T-helper 17 cell (primary cell): ENCODE measurements at regions not wholly inside any gene's neighbourhood (a gene's known extent, or its start where the extent isn't known, plus 50 kb on each side); places are given as distances from the start of the nearest gene placed in this dataset.

Experiments
- ATAC-seq: fragments of 150-1000 bp; cut with Tn5 transposase; 2 replicates; pipeline ENCODE4 v1.10.0; 2021; ENCODE audit warnings: mild to moderate bottlenecking, moderate library complexity
- DNase-seq, 3 donors: peaks; one replicate each; pipeline versions ENCODE4 v3.0.0 to v3.0.0-alpha.2; 2020 to 2021
- H3K9me3 ChIP-seq: one replicate; pipeline ENCODE4 v1.7.0; 2013; ENCODE audit warnings: low read length, mild to moderate bottlenecking; ENCODE audit not compliant: control insufficient read depth, poor library complexity, severe bottlenecking
- H3K27ac Mint-ChIP-seq: one replicate; pipeline ENCODE4 v1.8.0; 2022; ENCODE audit warnings: mild to moderate bottlenecking, moderate library complexity, mixed read lengths
- H3K27me3 Mint-ChIP-seq: one replicate; pipeline ENCODE4 v1.8.0; 2022; ENCODE audit warnings: mixed read lengths
- H3K36me3 Mint-ChIP-seq: one replicate; pipeline ENCODE4 v1.8.0; 2022; ENCODE audit warnings: low read depth, mixed read lengths
- H3K4me1 Mint-ChIP-seq: one replicate; pipeline ENCODE4 v1.8.0; 2022; ENCODE audit warnings: mild to moderate bottlenecking, mixed read lengths
- H3K4me3 Mint-ChIP-seq: one replicate; pipeline ENCODE4 v1.8.0; 2022; ENCODE audit warnings: mild to moderate bottlenecking, moderate library complexity, mixed read lengths

DNA sequence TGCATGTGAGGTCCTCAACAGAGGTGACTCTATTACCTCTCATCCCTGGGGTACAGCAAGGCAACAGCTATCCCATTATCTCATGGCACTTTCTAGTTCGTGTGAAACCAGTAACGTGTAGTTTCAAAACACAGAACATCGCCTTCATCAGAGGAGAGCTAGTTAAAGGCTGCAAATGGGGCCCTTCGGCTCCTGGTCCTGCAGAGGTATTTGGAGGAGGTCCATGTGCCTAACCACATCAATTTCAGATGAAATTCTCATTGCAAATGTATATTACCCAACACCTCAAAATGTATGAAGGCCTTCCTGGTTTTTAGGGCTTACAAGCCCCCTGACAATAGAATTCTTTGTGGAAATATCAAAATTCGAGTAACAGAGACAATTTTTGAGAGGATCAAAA, 95.7 kb upstream of the PSMD7 start:
- Mint-ChIP-seq H3K4me1 (peaks cover 2% of the 10 kb centered on the region), H3K27me3 (peaks cover 26% of the 10 kb centered on the region), H3K4me3 (no peak overlapping the region), H3K27ac (no peak overlapping the region), H3K36me3 (peaks cover 4% of the 10 kb centered on the region)
- ATAC-seq = no peak
- no peak for DNase-seq
- no peaks in the 10 kb centered on the region for H3K9me3 ChIP-seq

DNA sequence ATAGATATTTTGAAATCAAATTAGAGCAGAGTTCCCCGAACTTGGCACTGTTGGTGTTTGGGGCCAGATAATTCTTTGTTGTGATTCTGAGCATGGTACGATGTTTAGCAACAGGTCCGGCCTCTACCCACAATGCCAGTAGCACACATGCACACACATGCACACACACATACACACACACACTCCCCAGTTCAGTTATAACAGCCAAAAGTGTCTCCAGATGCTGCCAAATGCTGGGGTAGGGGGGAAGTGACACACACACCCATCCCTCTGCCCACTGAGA, 96.8 kb upstream of the PSMD7 start:
- Mint-ChIP-seq H3K27ac (no peak overlapping the region), H3K36me3 (peaks cover 4% of the 10 kb centered on the region), H3K4me1 (peaks cover 2% of the 10 kb centered on the region), H3K27me3 (peaks cover 33% of the 10 kb centered on the region), H3K4me3 (no peak overlapping the region)
- ATAC-seq = no peak
- DNase-seq = no peak
- H3K9me3 ChIP-seq = no peaks in the 10 kb centered on the region

DNA sequence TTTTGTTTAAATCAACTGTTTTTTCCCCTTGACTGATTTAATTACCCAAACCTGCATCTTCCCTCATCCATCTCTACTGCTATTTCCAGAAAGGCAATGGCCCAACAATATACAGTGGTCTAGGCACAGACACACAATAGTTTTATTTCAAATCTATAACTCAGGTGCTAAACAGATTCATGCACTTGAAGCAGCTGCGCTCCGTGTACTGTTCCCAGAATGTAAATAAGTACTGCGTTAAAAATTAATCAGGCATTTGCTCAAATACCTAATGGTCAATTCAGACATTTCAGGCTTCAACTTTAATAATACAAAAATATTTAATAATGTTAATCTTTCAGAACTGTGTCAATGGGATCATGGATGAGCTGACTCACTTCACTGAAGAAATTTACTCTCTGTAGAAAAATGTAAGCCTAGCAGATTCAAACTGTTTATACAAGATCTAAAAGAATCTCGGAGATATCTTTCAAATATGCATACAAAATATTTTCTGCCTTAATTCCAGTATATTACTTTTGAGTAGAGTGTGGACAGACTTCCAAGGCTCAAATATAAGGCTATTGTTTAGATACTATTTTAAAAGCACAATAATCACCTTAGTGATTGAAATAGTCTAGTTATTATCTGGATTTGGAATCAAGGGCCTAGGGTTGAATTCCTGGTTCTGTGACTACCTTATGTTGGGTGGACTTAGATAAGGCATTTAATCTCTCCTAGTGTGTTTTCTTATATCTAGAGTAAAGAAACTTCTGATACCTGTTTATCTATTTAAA, 97.4 kb upstream of the PSMD7 start:
- no peak for ATAC-seq
- Mint-ChIP-seq H3K36me3 (peaks cover 4% of the 10 kb centered on the region), H3K27me3 (peaks cover 33% of the 10 kb centered on the region)

DNA sequence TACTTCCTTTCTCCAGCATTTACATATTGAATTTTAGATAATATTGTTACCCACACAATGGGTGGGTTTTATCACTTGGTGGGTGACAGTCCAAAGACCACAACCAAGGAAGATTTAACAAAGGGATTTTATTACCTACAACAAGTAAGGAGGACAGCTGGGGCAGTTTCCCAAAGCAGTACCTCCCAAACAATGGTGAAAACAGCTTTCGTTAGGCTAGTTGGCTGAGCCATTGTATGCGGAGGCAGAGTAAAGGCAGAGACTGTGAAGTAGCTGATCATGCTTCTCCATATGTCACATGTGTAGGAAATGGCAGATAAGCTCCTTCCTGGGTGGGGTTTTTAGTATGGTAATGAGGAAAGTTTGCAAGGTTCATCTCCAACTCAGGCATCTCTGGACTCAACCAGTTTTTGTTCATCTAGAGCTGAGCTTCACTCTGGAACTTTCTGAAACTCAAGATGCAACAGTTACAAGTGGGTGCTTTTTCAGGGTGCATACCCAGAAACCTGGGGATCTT, 104.3 kb upstream of the PSMD7 start:
- no peak for ATAC-seq
- Mint-ChIP-seq H3K27ac (no peak overlapping the region), H3K4me3 (no peak overlapping the region)

More for the DNA sequence above, 97.4 kb upstream of the PSMD7 start:
- peaks cover 2% of the 10 kb centered on the region for H3K4me1 Mint-ChIP-seq
- DNase-seq = no peak
- no peak overlapping the region for H3K4me3 Mint-ChIP-seq
- H3K9me3 ChIP-seq = no peaks in the 10 kb centered on the region
- no peak overlapping the region for H3K27ac Mint-ChIP-seq

DNA sequence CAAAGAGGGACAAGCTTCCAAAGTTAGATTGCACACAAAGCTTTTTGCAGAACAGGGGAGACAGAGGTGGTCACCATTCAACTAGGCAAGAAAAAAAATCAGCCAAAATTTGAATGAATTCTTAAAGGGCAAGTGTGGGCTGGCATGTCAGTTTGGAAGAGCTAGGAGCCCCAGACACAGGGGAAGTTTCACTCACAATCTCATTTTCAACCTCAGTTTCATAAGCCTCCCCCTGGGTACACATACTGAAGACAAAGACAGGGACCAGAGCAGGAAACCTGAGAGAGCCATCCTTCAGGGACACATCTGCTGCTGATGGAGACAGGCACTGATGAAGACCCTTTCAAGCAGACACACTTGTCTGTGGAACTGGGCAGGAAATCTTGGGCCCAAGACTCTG, 106.3 kb upstream of the PSMD7 start:
- ATAC-seq = no peak
- no peak overlapping the region for H3K4me3 Mint-ChIP-seq

More for the DNA sequence above, 104.3 kb upstream of the PSMD7 start:
- H3K36me3 Mint-ChIP-seq = no peaks in the 10 kb centered on the region
- H3K4me1 Mint-ChIP-seq = no peaks in the 10 kb centered on the region
- no peaks in the 10 kb centered on the region for H3K9me3 ChIP-seq
- DNase-seq = no peak
- peaks cover 29% of the 10 kb centered on the region for H3K27me3 Mint-ChIP-seq

DNA sequence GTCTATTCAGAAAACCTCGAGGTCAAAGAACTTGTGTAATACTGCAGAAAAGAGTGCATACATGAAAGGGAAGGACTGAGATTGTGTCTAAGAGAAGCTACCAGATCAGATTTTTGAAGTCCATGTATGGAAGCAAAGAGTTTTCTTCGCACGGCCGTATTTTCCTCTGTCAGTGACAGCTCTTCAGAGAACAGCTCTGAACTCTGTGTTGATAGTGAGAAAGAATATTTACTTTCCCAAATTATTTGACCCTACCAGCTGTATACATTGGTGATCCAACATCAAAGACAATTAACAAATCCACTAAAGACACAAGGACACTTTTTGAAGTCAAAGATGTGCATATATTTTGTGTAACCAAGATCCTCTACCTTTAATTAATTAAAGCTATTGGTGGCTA, 107.8 kb upstream of the PSMD7 start:
- no peak for ATAC-seq
- no peaks in the 10 kb centered on the region for H3K36me3 Mint-ChIP-seq
- peaks cover 16% of the 10 kb centered on the region for H3K27me3 Mint-ChIP-seq
- H3K27ac Mint-ChIP-seq = no peak overlapping the region
- H3K4me3 Mint-ChIP-seq = no peak overlapping the region
- H3K9me3 ChIP-seq = no peaks in the 10 kb centered on the region
- no peaks in the 10 kb centered on the region for H3K4me1 Mint-ChIP-seq
- DNase-seq = no peak

More for the DNA sequence above, 106.3 kb upstream of the PSMD7 start:
- Mint-ChIP-seq H3K27me3 (peaks cover 16% of the 10 kb centered on the region), H3K36me3 (no peaks in the 10 kb centered on the region), H3K27ac (no peak overlapping the region), H3K4me1 (no peaks in the 10 kb centered on the region)
- no peak for DNase-seq
- H3K9me3 ChIP-seq = no peaks in the 10 kb centered on the region

DNA sequence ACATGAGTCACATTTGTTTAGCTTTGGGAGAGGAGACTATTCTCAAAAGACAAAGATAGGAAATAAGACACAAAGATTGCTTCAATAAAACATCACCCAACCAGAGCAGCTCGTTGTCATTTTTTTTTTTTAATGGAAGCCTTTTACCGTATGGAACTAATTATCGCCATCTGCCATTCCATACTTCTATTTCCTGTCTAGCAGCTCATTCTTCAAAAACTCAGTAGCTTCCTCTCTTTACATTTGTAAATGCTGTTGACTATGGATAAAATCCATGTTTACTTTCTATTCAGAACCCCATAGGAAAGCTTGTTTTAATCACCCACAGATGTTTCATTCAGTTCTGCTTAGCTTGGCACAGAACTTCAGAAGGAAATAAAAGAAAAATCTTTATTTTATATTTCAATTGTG, 110.0 kb upstream of the PSMD7 start:
- DNase-seq (no peak), ATAC-seq (no peak)
- peaks cover 14% of the 10 kb centered on the region for H3K27me3 Mint-ChIP-seq
- H3K4me1 Mint-ChIP-seq = no peaks in the 10 kb centered on the region
- H3K9me3 ChIP-seq = no peaks in the 10 kb centered on the region
- no peak overlapping the region for H3K4me3 Mint-ChIP-seq
- no peaks in the 10 kb centered on the region for H3K36me3 Mint-ChIP-seq
- no peak overlapping the region for H3K27ac Mint-ChIP-seq

DNA sequence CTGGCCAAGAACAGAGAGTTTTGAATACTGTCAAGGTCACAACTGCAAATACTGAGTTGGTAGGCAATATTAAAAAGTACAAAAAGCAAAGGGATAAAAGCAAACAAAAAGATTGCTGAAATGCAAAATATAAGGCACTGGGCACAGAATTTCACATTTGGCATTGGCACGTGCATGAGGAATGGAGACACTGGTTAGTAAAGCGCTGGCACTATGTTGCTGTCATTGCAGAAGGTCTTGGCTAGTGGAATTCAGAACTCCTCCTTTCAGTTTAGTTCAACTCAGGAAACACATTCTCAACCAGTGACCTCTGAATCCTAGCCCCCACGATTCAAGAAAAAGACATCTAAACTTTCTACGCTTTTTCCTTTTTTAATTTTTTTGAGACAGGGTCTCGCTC, 111.8 kb upstream of the PSMD7 start:
- ATAC-seq (no peak), DNase-seq (no peak)
- H3K27me3 Mint-ChIP-seq = peaks cover 7% of the 10 kb centered on the region
- no peaks in the 10 kb centered on the region for H3K4me1 Mint-ChIP-seq
- no peaks in the 10 kb centered on the region for H3K9me3 ChIP-seq
- no peak overlapping the region for H3K27ac Mint-ChIP-seq
- no peaks in the 10 kb centered on the region for H3K36me3 Mint-ChIP-seq
- no peak overlapping the region for H3K4me3 Mint-ChIP-seq

DNA sequence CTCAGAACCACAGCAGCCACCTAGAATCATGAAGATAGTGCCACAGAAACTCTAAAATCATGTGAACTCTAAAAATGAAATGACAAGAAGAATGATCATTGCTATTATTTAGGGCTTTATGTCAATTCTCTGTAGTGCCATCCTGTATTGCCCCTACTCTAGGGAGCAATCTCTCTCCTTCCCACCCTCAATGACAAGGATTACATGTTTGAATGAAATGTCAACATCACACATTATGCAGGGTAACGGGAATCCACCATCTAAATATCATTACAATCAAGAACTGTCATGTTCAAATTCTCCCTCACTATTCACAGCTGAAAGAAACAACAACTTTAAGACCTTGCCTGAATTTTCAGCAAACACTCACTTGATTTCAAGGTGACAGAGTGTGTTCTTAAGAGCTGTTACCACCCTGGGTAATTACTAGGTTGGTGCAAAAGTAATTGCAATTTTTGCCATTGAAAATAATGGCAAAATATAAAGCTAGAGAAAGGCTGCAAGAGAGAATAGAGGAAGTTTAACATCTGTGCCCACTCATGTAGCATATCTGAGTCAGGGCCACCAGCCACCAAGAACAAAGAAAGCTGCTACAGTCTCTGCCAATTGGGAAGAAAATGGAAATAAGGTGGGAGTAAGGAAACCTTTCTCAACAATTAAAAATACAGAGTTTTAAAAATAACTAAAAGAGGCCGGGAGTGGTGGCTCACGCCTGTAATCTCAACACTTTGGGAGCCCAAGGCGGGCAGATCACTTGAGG, 112.8 kb upstream of the PSMD7 start:
- no peaks in the 10 kb centered on the region for H3K9me3 ChIP-seq
- H3K4me1 Mint-ChIP-seq = no peaks in the 10 kb centered on the region
- no peak for DNase-seq
- H3K27ac Mint-ChIP-seq = no peak overlapping the region
- H3K36me3 Mint-ChIP-seq = no peaks in the 10 kb centered on the region
- H3K27me3 Mint-ChIP-seq = peaks cover 6% of the 10 kb centered on the region
- ATAC-seq = no peak
- H3K4me3 Mint-ChIP-seq = no peak overlapping the region

DNA sequence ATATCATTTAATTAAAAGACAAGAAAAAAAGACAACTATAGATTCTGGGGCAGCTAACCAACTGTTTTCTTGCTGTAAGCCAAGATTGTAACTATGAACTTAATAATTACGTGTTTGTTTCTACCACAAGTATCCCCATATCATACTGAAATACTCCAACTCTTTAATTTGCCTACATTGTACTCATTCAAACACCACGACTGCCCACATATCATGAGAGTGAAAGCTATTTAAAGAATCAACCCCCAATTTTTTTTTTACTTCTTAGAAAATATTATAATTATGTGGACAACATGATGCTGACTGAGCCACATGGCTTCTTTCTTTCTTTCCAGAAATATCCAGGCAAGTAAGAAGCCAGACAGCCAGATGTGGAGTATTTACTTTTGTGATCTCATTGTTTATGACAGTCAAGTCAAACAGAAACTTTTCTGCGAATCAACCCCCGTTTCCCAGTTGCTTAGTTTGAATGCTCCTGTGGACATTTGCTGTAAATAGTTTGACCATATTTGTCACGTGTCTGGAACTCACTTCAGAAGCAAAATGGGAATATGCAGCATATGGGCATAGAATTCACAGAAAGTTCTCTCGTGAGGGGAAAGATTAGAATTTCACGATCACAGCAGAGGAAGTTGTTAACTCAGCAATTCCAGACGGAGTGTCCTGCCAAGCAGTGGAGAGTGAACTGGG, 126.8 kb upstream of the PSMD7 start:
- no peak for ATAC-seq

DNA sequence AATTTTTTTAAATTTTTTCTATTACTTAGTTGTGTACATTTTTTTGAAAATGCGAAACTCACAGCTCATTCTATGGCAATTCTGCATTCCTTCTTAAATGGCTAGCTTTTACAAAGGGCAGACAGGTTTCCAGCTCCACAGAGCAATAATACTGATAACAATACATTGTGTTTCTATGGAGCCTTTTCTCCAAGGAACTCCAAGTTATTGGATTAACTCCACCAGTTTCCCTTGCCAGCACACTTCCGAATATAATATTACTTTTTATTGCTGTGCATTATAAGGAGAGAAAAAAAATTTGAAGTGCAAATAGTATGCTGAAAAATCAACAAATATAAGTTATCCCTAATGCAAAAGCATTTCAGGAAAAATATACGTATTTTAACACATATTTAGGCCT, 127.5 kb upstream of the PSMD7 start:
- no peaks in the 10 kb centered on the region for H3K9me3 ChIP-seq
- Mint-ChIP-seq H3K27ac (no peak overlapping the region), H3K4me1 (no peaks in the 10 kb centered on the region), H3K36me3 (no peaks in the 10 kb centered on the region), H3K4me3 (no peak overlapping the region), H3K27me3 (no peaks in the 10 kb centered on the region)
- DNase-seq (no peak), ATAC-seq (no peak)

More for the DNA sequence above, 126.8 kb upstream of the PSMD7 start:
- no peaks in the 10 kb centered on the region for H3K9me3 ChIP-seq
- Mint-ChIP-seq H3K27me3 (no peaks in the 10 kb centered on the region), H3K4me3 (no peak overlapping the region), H3K27ac (no peak overlapping the region), H3K4me1 (no peaks in the 10 kb centered on the region), H3K36me3 (no peaks in the 10 kb centered on the region)
- DNase-seq = no peak

DNA sequence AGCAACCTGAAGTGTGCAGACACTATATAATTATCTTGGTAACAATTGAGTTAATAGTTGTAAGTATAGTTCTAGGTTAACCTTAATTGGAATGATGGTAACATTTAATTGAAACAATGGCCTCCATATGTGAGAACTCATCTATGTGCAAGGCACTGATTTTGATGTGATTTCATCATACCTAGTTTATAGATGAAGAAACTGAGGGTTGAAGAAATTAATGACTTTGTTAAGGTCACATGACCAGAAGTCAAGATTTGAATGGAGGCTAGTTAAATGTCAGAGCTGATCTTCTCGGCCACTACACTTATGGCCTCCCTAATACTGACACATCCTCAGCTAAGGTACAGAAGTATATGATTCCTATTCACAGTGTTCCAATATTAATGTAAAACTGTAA, 128.2 kb upstream of the PSMD7 start:
- H3K36me3 Mint-ChIP-seq = no peaks in the 10 kb centered on the region
- H3K4me1 Mint-ChIP-seq = no peaks in the 10 kb centered on the region
- H3K9me3 ChIP-seq = no peaks in the 10 kb centered on the region
- ATAC-seq (no peak), DNase-seq (no peak)
- H3K4me3 Mint-ChIP-seq = no peak overlapping the region
- no peaks in the 10 kb centered on the region for H3K27me3 Mint-ChIP-seq
- H3K27ac Mint-ChIP-seq = no peak overlapping the region

DNA sequence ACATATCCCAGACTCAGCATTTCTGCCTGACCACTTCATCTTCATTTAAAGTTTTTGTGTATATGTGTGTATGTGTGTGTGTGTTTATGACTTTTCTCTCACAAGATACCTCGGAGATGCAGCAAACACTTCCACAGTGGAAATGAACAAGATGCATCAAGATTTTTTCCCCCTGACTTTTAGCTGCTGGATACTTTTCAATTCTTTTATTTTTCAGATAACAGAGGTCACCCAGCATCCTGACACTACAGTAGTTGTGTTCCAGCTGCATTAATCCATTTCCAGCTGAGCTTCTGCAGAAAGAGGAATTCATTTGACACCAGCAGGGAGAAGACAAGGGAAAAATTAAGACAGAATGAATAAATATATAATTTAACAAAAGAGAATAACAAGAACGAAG, 130.2 kb upstream of the PSMD7 start:
- H3K4me3 Mint-ChIP-seq = no peak overlapping the region
- H3K9me3 ChIP-seq = no peaks in the 10 kb centered on the region
- no peaks in the 10 kb centered on the region for H3K36me3 Mint-ChIP-seq
- ATAC-seq (no peak), DNase-seq (no peak)
- no peak overlapping the region for H3K27ac Mint-ChIP-seq
- no peaks in the 10 kb centered on the region for H3K4me1 Mint-ChIP-seq
- no peaks in the 10 kb centered on the region for H3K27me3 Mint-ChIP-seq
